Posterior cingulate gyrus (tissue), 11 donors: ENCODE measurements at regions not wholly inside any gene's neighbourhood (a gene's known extent, or its start where the extent isn't known, plus 50 kb on each side); places are given as distances from the start of the nearest gene placed in this dataset.

ENCODE experiments used
- DNase-seq, 10 donors: peaks; one replicate each; pipeline versions ENCODE4 v3.0.0 to v3.0.0-alpha.2; 2020 to 2021; ENCODE audit warnings: mixed read lengths in 3 of 10
- intact Hi-C: fragments of 100-400 bp; cut with DNase I; formaldehyde crosslinking; loops from one replicate; pipeline ENCODE4 v1.15.1; 2023

DNA sequence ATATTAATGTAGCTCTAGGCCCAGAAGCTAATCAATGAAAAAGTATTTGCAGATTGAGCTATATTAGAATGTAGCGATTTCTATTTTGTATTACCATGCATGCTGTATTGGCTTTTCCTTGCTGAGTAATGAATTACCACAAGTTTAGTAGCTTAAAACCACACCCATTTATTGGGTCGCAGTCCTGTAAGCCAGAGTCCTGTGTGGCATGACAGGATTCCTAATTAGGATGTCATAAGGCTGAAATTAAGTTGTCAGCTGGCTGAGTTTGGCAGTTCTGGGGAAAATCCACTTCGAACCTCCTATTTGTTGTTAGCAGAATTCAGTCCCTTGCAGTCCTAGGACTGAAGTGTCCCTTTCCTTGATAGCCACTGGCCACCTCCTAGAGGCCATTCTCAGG is 50.3 kb upstream of the HHIP start:
- DNase-seq: no peak
- intact Hi-C loops: no loop called here
